Stimulated activated CD4-positive, alpha-beta T cell treated with anti-CD3 and anti-CD28 coated beads, Interleukin-4, amount 100 ng/mL, for 24 hours (primary cell): ENCODE measurements at regions not wholly inside any gene's neighbourhood (a gene's known extent, or its start where the extent isn't known, plus 50 kb on each side); places are given as distances from the start of the nearest gene placed in this dataset.
A peak's percentile ranks its signal among the peaks of the same experiment; 100 is the strongest.

Experiments
- DNase-seq: peaks from one replicate; pipeline ENCODE4 v3.0.0-alpha.2; 2020

GRCh38 chr13:77480066-77480465, 55.4 kb upstream of the SCEL start:
- no peak for DNase-seq

GRCh38 chr13:77479326-77479725, 56.2 kb upstream of the SCEL start:
- DNase-seq = no peak

- DNase-seq = no peak
Measured at GRCh38 chr13:77477299-77477848, 58.1 kb upstream of the SCEL start.

- no peak for DNase-seq
Measured at GRCh38 chr13:77476456-77476855, 59.0 kb upstream of the SCEL start.

- DNase-seq = no peak
Measured at GRCh38 chr13:77475345-77476084, 60.0 kb upstream of the SCEL start.

- DNase-seq = no peak
Measured at GRCh38 chr13:77470986-77471385, 64.5 kb upstream of the SCEL start.

GRCh38 chr13:77466753-77467422, 68.6 kb upstream of the SCEL start:
- no peak for DNase-seq

GRCh38 chr13:77465603-77466195, 69.8 kb upstream of the SCEL start:
- no peak for DNase-seq

GRCh38 chr13:77460195-77460594, 75.3 kb upstream of the SCEL start:
- DNase-seq = no peak

- DNase-seq = no peak
Measured at GRCh38 chr13:77459592-77459991, 75.9 kb upstream of the SCEL start.

- no peak for DNase-seq
Measured at GRCh38 chr13:77458736-77459135, 76.8 kb upstream of the SCEL start.

GRCh38 chr13:77457966-77458365, 77.5 kb upstream of the SCEL start:
- no peak for DNase-seq

GRCh38 chr13:77456271-77456670, 79.2 kb upstream of the SCEL start:
- DNase-seq = no peak

GRCh38 chr13:77449265-77449664, 86.2 kb upstream of the SCEL start:
- DNase-seq = no peak

GRCh38 chr13:77448689-77449088, 86.8 kb upstream of the SCEL start:
- DNase-seq = no peak

- DNase-seq = no peak
Measured at GRCh38 chr13:77443511-77443910, 92.0 kb upstream of the SCEL start.

GRCh38 chr13:77437267-77437666, 98.2 kb upstream of the SCEL start:
- DNase-seq = no peak

- DNase-seq = no peak
Measured at GRCh38 chr13:77434289-77434688, 101.2 kb upstream of the SCEL start.

GRCh38 chr13:77431449-77431848, 104.1 kb upstream of the SCEL start:
- no peak for DNase-seq

GRCh38 chr13:77430377-77430951, 103.6 kb upstream of the MYCBP2 start:
- DNase-seq = no peak

GRCh38 chr13:77429320-77430142, 102.6 kb upstream of the MYCBP2 start:
- DNase-seq = peak; percentile 69

GRCh38 chr13:77425705-77426104, 98.8 kb upstream of the MYCBP2 start:
- no peak for DNase-seq

GRCh38 chr13:77423296-77423695, 96.4 kb upstream of the MYCBP2 start:
- no peak for DNase-seq
